H9 (cell line): ENCODE measurements at regions not wholly inside any gene's neighbourhood (a gene's known extent, or its start where the extent isn't known, plus 50 kb on each side); places are given as distances from the start of the nearest gene placed in this dataset.

ENCODE experiments used
- DNase-seq: peaks from one replicate; pipeline ENCODE4 v3.0.0-alpha.2; 2017
- H2AFZ ChIP-seq: one replicate; pipeline ENCODE4 v1.6.1; 2013; ENCODE audit warnings: mild to moderate bottlenecking, low read length, control low read depth, moderate library complexity
- H2AK5ac ChIP-seq: 2 replicates; pipeline ENCODE4 v1.6.1; 2013; ENCODE audit warnings: low read length, control low read depth, mixed read lengths; ENCODE audit not compliant: insufficient read length
- H2BK120ac ChIP-seq: one replicate; pipeline ENCODE4 v1.6.1; 2013; ENCODE audit warnings: low read depth, mild to moderate bottlenecking, low read length, control low read depth, inconsistent platforms; ENCODE audit not compliant: poor library complexity, severe bottlenecking
- H2BK12ac ChIP-seq: 2 replicates; pipeline ENCODE4 v1.6.1; 2013; ENCODE audit warnings: low read length, control low read depth, mixed read lengths, low read depth; ENCODE audit not compliant: insufficient read length
- H2BK15ac ChIP-seq: 2 replicates; pipeline ENCODE4 v1.6.1; 2013; ENCODE audit warnings: low read depth, low read length, control low read depth
- H2BK20ac ChIP-seq: one replicate; pipeline ENCODE4 v1.6.1; 2013; ENCODE audit warnings: low read depth, mild to moderate bottlenecking, low read length, control low read depth, inconsistent platforms; ENCODE audit not compliant: poor library complexity, severe bottlenecking
- H2BK5ac ChIP-seq: 2 replicates; pipeline ENCODE4 v1.6.1; 2013; ENCODE audit warnings: low read length, control low read depth, mixed read lengths; ENCODE audit not compliant: insufficient read length
- H3K14ac ChIP-seq: 2 replicates; pipeline ENCODE4 v1.6.1; 2013; ENCODE audit warnings: low read length, control low read depth; ENCODE audit not compliant: insufficient read depth
- H3K18ac ChIP-seq: 2 replicates; pipeline ENCODE4 v1.6.1; 2013; ENCODE audit warnings: low read depth, mild to moderate bottlenecking, mixed read lengths, low read length, control low read depth; ENCODE audit not compliant: insufficient read length
- H3K23ac ChIP-seq: 2 replicates; pipeline ENCODE4 v1.6.1; 2013; ENCODE audit warnings: low read length, control low read depth, mixed read lengths, low read depth; ENCODE audit not compliant: insufficient read length
- H3K23me2 ChIP-seq: 2 replicates; pipeline ENCODE4 v1.6.1; 2013; ENCODE audit warnings: low read depth, mild to moderate bottlenecking, mixed read lengths, low read length, control low read depth; ENCODE audit not compliant: insufficient read length, poor library complexity, severe bottlenecking
- H3K27ac ChIP-seq: 2 replicates; pipeline ENCODE4 v1.5.1; 2013; ENCODE audit warnings: low read length, control low read depth, mixed read lengths, low read depth; ENCODE audit not compliant: insufficient read length
- H3K27me3 ChIP-seq: 2 replicates; pipeline ENCODE4 v1.6.1; 2013; ENCODE audit warnings: low read length, control low read depth, inconsistent platforms; ENCODE audit not compliant: insufficient read depth
- H3K4ac ChIP-seq: 2 replicates; pipeline ENCODE4 v1.6.1; 2013; ENCODE audit warnings: low read depth, mild to moderate bottlenecking, control low read depth, inconsistent platforms, low read length, moderate library complexity
- H3K4me1 ChIP-seq: 2 replicates; pipeline ENCODE4 v1.6.1; 2013; ENCODE audit warnings: low read length, control low read depth, inconsistent platforms; ENCODE audit not compliant: insufficient read depth
- H3K4me2 ChIP-seq: 2 replicates; pipeline ENCODE4 v1.6.1; 2013; ENCODE audit warnings: low read length, control low read depth, mixed read lengths; ENCODE audit not compliant: insufficient read length, insufficient read depth
- H3K56ac ChIP-seq: 2 replicates; pipeline ENCODE4 v1.6.1; 2013; ENCODE audit warnings: low read depth, mild to moderate bottlenecking, mixed read lengths, low read length, control low read depth; ENCODE audit not compliant: insufficient read length
- H3K79me1 ChIP-seq: 2 replicates; pipeline ENCODE4 v1.6.1; 2013; ENCODE audit warnings: low read depth, mild to moderate bottlenecking, moderate library complexity, low read length, control low read depth, inconsistent platforms; ENCODE audit not compliant: insufficient read depth, poor library complexity, severe bottlenecking
- H3K79me2 ChIP-seq: 2 replicates; pipeline ENCODE4 v1.6.1; 2013; ENCODE audit warnings: low read length, control low read depth, inconsistent platforms; ENCODE audit not compliant: insufficient read depth
- H3K9ac ChIP-seq: 2 replicates; pipeline ENCODE4 v1.6.1; 2013; ENCODE audit warnings: low read length, control low read depth, mixed read lengths; ENCODE audit not compliant: insufficient read length; ENCODE audit errors: extremely low read depth
- H3K9me3 ChIP-seq: one replicate; pipeline ENCODE4 v1.6.1; 2013; ENCODE audit warnings: low read depth, low read length, inconsistent platforms; ENCODE audit not compliant: control insufficient read depth
- H3T11ph ChIP-seq: one replicate; pipeline ENCODE4 v1.6.1; 2013; ENCODE audit warnings: mild to moderate bottlenecking, low read length, control low read depth, inconsistent platforms
- H4K20me1 ChIP-seq: one replicate; pipeline ENCODE4 v1.6.1; 2013; ENCODE audit not compliant: control insufficient read depth, insufficient read length, insufficient read depth
- H4K5ac ChIP-seq: 2 replicates; pipeline ENCODE4 v1.6.1; 2013; ENCODE audit warnings: low read depth, mild to moderate bottlenecking, mixed read lengths, low read length, control low read depth; ENCODE audit not compliant: insufficient read length
- H4K8ac ChIP-seq: replicated peaks from 2 replicates; pipeline ENCODE4 v1.6.1; 2013; ENCODE audit warnings: low read length, control low read depth, mixed read lengths, low read depth; ENCODE audit not compliant: insufficient read length
- H4K91ac ChIP-seq: 2 replicates; pipeline ENCODE4 v1.6.1; 2013; ENCODE audit warnings: low read depth, mild to moderate bottlenecking, moderate library complexity, mixed read lengths, low read length, control low read depth; ENCODE audit not compliant: insufficient read length
- H3K27ac Mint-ChIP-seq, 3 experiments: 2 replicates in 2 of 3; 3 replicates in 1 of 3; pipeline ENCODE4 v1.8.0; 2020 to 2021; ENCODE audit warnings: mixed read lengths in 3 of 3, mild to moderate bottlenecking in 1 of 3, moderate library complexity in 1 of 3
- H3K27me3 Mint-ChIP-seq: 2 replicates; pipeline ENCODE4 v1.8.0; 2021; ENCODE audit warnings: low read depth, mild to moderate bottlenecking, moderate library complexity, mixed read lengths
- H3K36me3 Mint-ChIP-seq, 3 experiments: 2 replicates in 2 of 3; 3 replicates in 1 of 3; pipeline ENCODE4 v1.8.0; 2020 to 2021; ENCODE audit warnings: low read depth in 3 of 3, mixed read lengths in 3 of 3; ENCODE audit not compliant: insufficient read depth in 1 of 3
- H3K4me1 Mint-ChIP-seq, 2 experiments: 2 replicates each; pipeline ENCODE4 v1.8.0; 2020; ENCODE audit warnings: mixed read lengths in 2 of 2
- H3K4me3 Mint-ChIP-seq, 2 experiments: 2 replicates in 1 of 2; 3 replicates in 1 of 2; pipeline ENCODE4 v1.8.0; 2020 to 2021; ENCODE audit warnings: mild to moderate bottlenecking in 2 of 2, mixed read lengths in 2 of 2, moderate library complexity in 1 of 2
- H3K9me3 Mint-ChIP-seq, 2 experiments: 2 replicates in 1 of 2; 3 replicates in 1 of 2; pipeline ENCODE4 v1.8.0; 2020; ENCODE audit warnings: mild to moderate bottlenecking in 2 of 2, mixed read lengths in 2 of 2, moderate library complexity in 1 of 2
- WGBS: extraction: QIAGEN DNeasy Blood & Tissue Kit; methylation state at CpG from one replicate; pipeline ENCODE4 v1.1.7; 2013; ENCODE audit warnings: missing lambda C conversion rate, low lambda C conversion rate, mixed read lengths; ENCODE audit not compliant: insufficient read length; ENCODE audit errors: extremely low coverage; 5-methylcytosine and 5-hydroxymethylcytosine counted together
- TF ChIP-seq, protein P1 (sequence below): fragments of 200-600 bp; sonication (generic); conservative IDR thresholded peaks from 3 replicates; pipeline ENCODE4 v1.8.0; 2021; ENCODE audit warnings: antibody characterized with exemption, mild to moderate bottlenecking

DNA sequence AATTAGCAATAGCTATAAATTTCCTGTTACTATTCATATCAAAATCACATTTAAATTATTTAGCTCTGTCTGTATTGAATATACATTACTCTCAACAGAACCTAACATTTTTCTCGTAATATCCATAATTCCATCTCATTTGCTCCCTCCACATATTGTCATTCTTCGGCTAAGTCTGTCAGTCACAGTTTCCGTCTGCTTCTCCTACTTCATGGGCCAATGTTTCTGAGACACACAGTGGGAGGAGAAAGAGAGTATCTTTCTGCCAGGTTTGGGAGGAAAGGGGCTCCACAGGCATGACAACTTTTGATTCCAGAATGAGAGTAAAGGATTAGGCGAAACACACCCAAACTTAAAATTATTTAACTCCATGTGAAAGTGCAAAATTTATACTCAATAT is 273.1 kb upstream of the SMIM21 start:
- H3K56ac ChIP-seq = no peak overlapping the region
- H3K18ac ChIP-seq = no peak overlapping the region
- no peak overlapping the region for H2BK15ac ChIP-seq
- H3K23ac ChIP-seq = no peak overlapping the region
- H3K23me2 ChIP-seq = no peaks in the 10 kb centered on the region
- H3K4ac ChIP-seq = no peak overlapping the region
- H3K27ac ChIP-seq = no peak overlapping the region
- no peak overlapping the region for H3K14ac ChIP-seq
- H3K9me3 ChIP-seq = peaks cover 17% of the 10 kb centered on the region
- H3K27me3 ChIP-seq = no peaks in the 10 kb centered on the region
- no peak overlapping the region for H4K5ac ChIP-seq
- peaks cover 30 to 31% of the 10 kb centered on the region in 2 experiments for H3K9me3 Mint-ChIP-seq
- DNase-seq = no peak
- no peak overlapping the region for H3K4me3 Mint-ChIP-seq
- TF ChIP-seq, protein P1, sequence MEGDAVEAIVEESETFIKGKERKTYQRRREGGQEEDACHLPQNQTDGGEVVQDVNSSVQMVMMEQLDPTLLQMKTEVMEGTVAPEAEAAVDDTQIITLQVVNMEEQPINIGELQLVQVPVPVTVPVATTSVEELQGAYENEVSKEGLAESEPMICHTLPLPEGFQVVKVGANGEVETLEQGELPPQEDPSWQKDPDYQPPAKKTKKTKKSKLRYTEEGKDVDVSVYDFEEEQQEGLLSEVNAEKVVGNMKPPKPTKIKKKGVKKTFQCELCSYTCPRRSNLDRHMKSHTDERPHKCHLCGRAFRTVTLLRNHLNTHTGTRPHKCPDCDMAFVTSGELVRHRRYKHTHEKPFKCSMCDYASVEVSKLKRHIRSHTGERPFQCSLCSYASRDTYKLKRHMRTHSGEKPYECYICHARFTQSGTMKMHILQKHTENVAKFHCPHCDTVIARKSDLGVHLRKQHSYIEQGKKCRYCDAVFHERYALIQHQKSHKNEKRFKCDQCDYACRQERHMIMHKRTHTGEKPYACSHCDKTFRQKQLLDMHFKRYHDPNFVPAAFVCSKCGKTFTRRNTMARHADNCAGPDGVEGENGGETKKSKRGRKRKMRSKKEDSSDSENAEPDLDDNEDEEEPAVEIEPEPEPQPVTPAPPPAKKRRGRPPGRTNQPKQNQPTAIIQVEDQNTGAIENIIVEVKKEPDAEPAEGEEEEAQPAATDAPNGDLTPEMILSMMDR = no peak
- no peaks in the 10 kb centered on the region for H3K79me1 ChIP-seq
- WGBS = 100% methylated on average over 1 of the region's 4 CpGs
- no peaks in the 10 kb centered on the region for H3K79me2 ChIP-seq
- H2AK5ac ChIP-seq = no peak overlapping the region
- H2BK12ac ChIP-seq = no peak overlapping the region
- H3K4me1 Mint-ChIP-seq = no peaks in the 10 kb centered on the region
- no peak overlapping the region for H3K27ac Mint-ChIP-seq
- no peak overlapping the region for H2BK120ac ChIP-seq
- H3K36me3 Mint-ChIP-seq = peaks cover 12 to 28% (median 12%) of the 10 kb centered on the region in 3 experiments
- H2AFZ ChIP-seq = no peak overlapping the region
- no peak overlapping the region for H2BK5ac ChIP-seq
- H3K4me2 ChIP-seq = no peak overlapping the region
- no peak overlapping the region for H4K91ac ChIP-seq
- H3K4me1 ChIP-seq = no peaks in the 10 kb centered on the region
- no peaks in the 10 kb centered on the region for H4K20me1 ChIP-seq
- no peak overlapping the region for H3K9ac ChIP-seq
- no peaks in the 10 kb centered on the region for H3K27me3 Mint-ChIP-seq
- H2BK20ac ChIP-seq = no peak overlapping the region
- H3T11ph ChIP-seq = no peak overlapping the region
- no peak overlapping the region for H4K8ac ChIP-seq
